Spleen (tissue), 11 donors: ENCODE measurements at regions not wholly inside any gene's neighbourhood (a gene's known extent, or its start where the extent isn't known, plus 50 kb on each side); places are given as distances from the start of the nearest gene placed in this dataset.

Experiments
- DNase-seq: peaks from one replicate; pipeline ENCODE4 v3.0.0-alpha.2; 2020
- H3K27ac ChIP-seq, 8 donors: fragments of 200-600 bp; sonication (generic) in 7 of 8; 1 replicate in 4 of 8; 2 replicates in 4 of 8; pipeline versions ENCODE4 v1.5.0 to v1.8.0; 2016 to 2021; ENCODE audit warnings: inconsistent platforms in 4 of 8, mild to moderate bottlenecking in 4 of 8, moderate library complexity in 1 of 8
- H3K27me3 ChIP-seq, 7 donors: fragments of 200-600 bp; sonication (generic) in 6 of 7; replicated peaks in 1 of 7; 1 replicate in 4 of 7; 2 replicates in 3 of 7; pipeline versions ENCODE4 v1.5.0 to v1.8.0; 2016 to 2021; ENCODE audit warnings: inconsistent platforms in 3 of 7, mild to moderate bottlenecking in 1 of 7
- H3K36me3 ChIP-seq, 6 donors: fragments of 200-600 bp; sonication (generic) in 5 of 6; 1 replicate in 4 of 6; 2 replicates in 2 of 6; pipeline versions ENCODE4 v1.5.0 to v1.8.0; 2016 to 2021; ENCODE audit warnings: inconsistent platforms in 2 of 6
- H3K4me1 ChIP-seq, 6 donors: fragments of 200-600 bp; sonication (generic) in 5 of 6; 1 replicate in 3 of 6; 2 replicates in 3 of 6; pipeline versions ENCODE4 v1.5.0 to v1.8.0; 2016 to 2021; ENCODE audit warnings: inconsistent platforms in 3 of 6
- H3K4me3 ChIP-seq, 8 donors: fragments of 200-600 bp; sonication (generic) in 7 of 8; 1 replicate in 4 of 8; 2 replicates in 4 of 8; pipeline versions ENCODE4 v1.5.0 to v1.8.0; 2016 to 2021; ENCODE audit warnings: inconsistent platforms in 4 of 8, mild to moderate bottlenecking in 4 of 8, moderate library complexity in 2 of 8
- H3K9me3 ChIP-seq, 8 donors: fragments of 200-600 bp; sonication (generic) in 7 of 8; 1 replicate in 4 of 8; 2 replicates in 4 of 8; pipeline versions ENCODE4 v1.5.0 to v1.8.0; 2016 to 2021; ENCODE audit warnings: inconsistent platforms in 4 of 8
- POLR2A ChIP-seq, 3 donors: fragments of 450-650 bp; IDR thresholded peaks; one replicate each; pipeline ENCODE4 v1.5.1; 2017; ENCODE audit warnings: antibody characterized with exemption in 3 of 3, mild to moderate bottlenecking in 1 of 3
- POLR2AphosphoS5 ChIP-seq, 3 donors: sonication (generic); formaldehyde crosslinking; IDR thresholded peaks; one replicate each; pipeline ENCODE4 v1.5.1; 2017; ENCODE audit warnings: antibody characterized with exemption in 3 of 3
- WGBS, 5 donors: extraction: QIAGEN DNeasy Blood & Tissue Kit in 3 of 5; methylation state at CpG; one replicate each; pipeline versions ENCODE4 v1.1.5 to v1.1.7; 2013 to 2018; 5-methylcytosine and 5-hydroxymethylcytosine counted together
- intact Hi-C: fragments of 100-400 bp; cut with DNase I; formaldehyde crosslinking; loops from one replicate; pipeline ENCODE4 v1.15.0; 2023; ENCODE audit warnings: low total_unique reads
- TF ChIP-seq, protein P1 (sequence below), 11 experiments: fragments of 200-600 bp in 7 of 11; fragments of 450-650 bp in 4 of 11; sonication (generic) in 4 of 11; IDR thresholded peaks in 8 of 11; conservative IDR thresholded peaks in 3 of 11; 1 replicate in 7 of 11; 2 replicates in 4 of 11; pipeline versions ENCODE4 v1.4.0 to v1.8.0; 2016 to 2021; ENCODE audit warnings: antibody characterized with exemption in 11 of 11, inconsistent platforms in 4 of 11, mild to moderate bottlenecking in 1 of 11
- donor health status: healthy with polysubstance abuse.
- donor health status: DM: no; HTN: no; CAD: no; lungs with moderate emphysema.
- donor health status: DM: no; HTN: no; CAD: no.
- donor health status: Bipolar disorder and iron deficiency.
- donor health status: healthy.
- donor health status: DM: no; HTN: no; CAD: no.
- donor health status: DM: yes; HTN: yes; CAD: no.

DNA sequence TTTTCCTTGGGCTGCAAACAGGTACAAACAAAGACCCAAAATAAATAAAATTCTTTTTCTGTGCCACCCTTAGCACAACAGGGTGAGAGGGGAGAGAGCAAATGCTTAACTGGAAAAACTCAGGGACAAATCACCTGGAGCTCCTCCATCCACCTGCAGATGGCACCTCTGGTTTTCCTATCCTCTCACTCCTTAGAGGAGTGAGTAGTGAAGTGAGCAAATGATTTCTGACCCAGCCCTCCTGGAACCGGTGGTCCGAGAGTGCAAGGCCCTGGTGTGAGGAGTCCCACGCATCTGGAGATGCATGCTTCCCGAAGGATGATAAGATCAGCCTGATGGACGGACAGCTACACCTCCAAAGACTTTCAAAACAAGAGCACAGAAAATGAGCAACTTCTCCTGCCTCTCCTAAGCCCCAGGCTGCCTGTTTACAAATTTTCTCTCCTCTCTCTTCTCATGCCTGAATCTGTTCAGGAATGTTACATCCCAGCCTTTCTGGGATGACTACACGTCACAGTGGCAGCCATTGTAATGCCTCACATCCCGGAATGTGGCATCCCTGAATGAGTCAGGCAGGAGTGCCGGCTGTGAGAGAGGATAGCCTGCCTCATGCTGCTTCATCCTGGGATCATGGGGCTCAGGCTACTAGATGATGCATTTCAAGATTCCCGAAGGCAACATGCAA lies 86.4 kb downstream of the ADRB2 start:
- intact Hi-C loops, result no loop called here
- 83 to 94% (median 90%) methylated on average over 9 of the region's 9 CpGs for WGBS, 5 donors
- no peaks in the 10 kb centered on the region for H3K9me3 ChIP-seq
- no peak overlapping the region for H3K27ac ChIP-seq
- no peak overlapping the region for H3K4me3 ChIP-seq
- H3K36me3 ChIP-seq, result no peaks in the 10 kb centered on the region
- peaks cover 0 to 57% (median 34%) of the 10 kb centered on the region in 6 donors for H3K4me1 ChIP-seq
- DNase-seq, result no peak
- H3K27me3 ChIP-seq, result no peaks in the 10 kb centered on the region
- TF ChIP-seq POLR2A (IDR thresholded peaks at IDR 0.05) (no peak), POLR2AphosphoS5 (IDR thresholded peaks at IDR 0.05) (no peak)
- TF ChIP-seq, protein P1, sequence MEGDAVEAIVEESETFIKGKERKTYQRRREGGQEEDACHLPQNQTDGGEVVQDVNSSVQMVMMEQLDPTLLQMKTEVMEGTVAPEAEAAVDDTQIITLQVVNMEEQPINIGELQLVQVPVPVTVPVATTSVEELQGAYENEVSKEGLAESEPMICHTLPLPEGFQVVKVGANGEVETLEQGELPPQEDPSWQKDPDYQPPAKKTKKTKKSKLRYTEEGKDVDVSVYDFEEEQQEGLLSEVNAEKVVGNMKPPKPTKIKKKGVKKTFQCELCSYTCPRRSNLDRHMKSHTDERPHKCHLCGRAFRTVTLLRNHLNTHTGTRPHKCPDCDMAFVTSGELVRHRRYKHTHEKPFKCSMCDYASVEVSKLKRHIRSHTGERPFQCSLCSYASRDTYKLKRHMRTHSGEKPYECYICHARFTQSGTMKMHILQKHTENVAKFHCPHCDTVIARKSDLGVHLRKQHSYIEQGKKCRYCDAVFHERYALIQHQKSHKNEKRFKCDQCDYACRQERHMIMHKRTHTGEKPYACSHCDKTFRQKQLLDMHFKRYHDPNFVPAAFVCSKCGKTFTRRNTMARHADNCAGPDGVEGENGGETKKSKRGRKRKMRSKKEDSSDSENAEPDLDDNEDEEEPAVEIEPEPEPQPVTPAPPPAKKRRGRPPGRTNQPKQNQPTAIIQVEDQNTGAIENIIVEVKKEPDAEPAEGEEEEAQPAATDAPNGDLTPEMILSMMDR (IDR thresholded peaks at IDR 0.05 in 8 of 11, conservative IDR thresholded peaks at IDR 0.05 in 3 of 11), result no peak

DNA sequence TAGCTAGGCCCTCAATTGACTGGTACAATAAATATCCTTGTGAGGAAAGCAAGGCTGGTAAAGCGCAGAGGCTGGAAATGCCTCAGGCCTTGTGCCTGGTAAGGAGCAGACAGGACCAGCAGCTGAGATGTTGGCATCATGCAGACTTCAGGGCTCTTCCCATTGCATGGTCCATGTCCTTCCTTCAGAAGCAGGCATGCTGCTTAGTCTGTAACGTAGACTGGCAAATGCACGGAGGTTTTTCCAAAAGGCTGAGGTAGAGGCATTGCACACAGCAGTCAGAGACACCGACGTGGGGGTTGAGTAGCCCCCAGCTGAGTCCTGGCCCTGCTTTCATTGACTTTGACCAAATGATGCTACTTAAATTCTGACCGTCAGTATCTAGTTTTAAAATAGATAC lies 87.1 kb downstream of the ADRB2 start:
- Histone ChIP-seq H3K4me3 (no peak overlapping the region), H3K4me1 (peaks cover 0 to 57% (median 34%) of the 10 kb centered on the region in 6 donors), H3K27ac (no peak overlapping the region), H3K27me3 (no peaks in the 10 kb centered on the region), H3K36me3 (no peaks in the 10 kb centered on the region), H3K9me3 (no peaks in the 10 kb centered on the region)
- 82 to 94% (median 87%) methylated on average over 6 of the region's 6 CpGs for WGBS, 5 donors
- TF ChIP-seq POLR2A (IDR thresholded peaks at IDR 0.05), result no peak
- TF ChIP-seq, protein P1 (IDR thresholded peaks at IDR 0.05 in 8 of 11, conservative IDR thresholded peaks at IDR 0.05 in 3 of 11), result no peak
- no peak for TF ChIP-seq POLR2AphosphoS5 (IDR thresholded peaks at IDR 0.05)
- no peak for DNase-seq
- intact Hi-C loops, result no loop called here

DNA sequence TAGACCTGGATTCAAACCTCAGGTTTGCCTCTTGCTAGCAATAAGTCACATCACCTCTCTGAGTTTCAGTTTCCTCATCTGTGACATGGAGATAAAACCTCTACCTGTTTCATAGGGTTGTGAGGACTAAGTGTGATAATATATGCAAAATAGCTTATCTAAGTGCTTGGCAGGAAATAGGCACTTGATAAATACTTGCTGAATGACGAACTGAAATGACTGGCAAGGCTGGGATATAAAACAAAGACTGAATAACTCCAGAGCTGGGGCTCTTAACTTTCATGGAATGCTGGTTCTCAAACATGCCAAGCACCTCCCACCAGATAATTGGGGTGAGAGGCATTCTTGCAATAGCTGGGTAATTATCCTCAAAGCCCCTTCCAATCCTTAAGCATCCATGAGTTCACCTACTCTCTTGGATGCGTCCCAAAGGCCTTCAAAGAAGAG lies 87.6 kb downstream of the ADRB2 start:
- H3K9me3 ChIP-seq, result no peaks in the 10 kb centered on the region
- no peak for DNase-seq
- H3K4me3 ChIP-seq, result no peak overlapping the region
- H3K36me3 ChIP-seq, result no peaks in the 10 kb centered on the region
- 51 to 70% (median 63%) methylated on average over 2 of the region's 2 CpGs for WGBS, 5 donors
- intact Hi-C loops, result no loop called here
- H3K27me3 ChIP-seq, result no peaks in the 10 kb centered on the region
- H3K4me1 ChIP-seq, result peaks cover 0 to 57% (median 33%) of the 10 kb centered on the region in 6 donors
- TF ChIP-seq POLR2A (IDR thresholded peaks at IDR 0.05), result no peak
- TF ChIP-seq, protein P1 (IDR thresholded peaks at IDR 0.05 in 8 of 11, conservative IDR thresholded peaks at IDR 0.05 in 3 of 11), result no peak
- no peak for TF ChIP-seq POLR2AphosphoS5 (IDR thresholded peaks at IDR 0.05)
- no peak overlapping the region for H3K27ac ChIP-seq

DNA sequence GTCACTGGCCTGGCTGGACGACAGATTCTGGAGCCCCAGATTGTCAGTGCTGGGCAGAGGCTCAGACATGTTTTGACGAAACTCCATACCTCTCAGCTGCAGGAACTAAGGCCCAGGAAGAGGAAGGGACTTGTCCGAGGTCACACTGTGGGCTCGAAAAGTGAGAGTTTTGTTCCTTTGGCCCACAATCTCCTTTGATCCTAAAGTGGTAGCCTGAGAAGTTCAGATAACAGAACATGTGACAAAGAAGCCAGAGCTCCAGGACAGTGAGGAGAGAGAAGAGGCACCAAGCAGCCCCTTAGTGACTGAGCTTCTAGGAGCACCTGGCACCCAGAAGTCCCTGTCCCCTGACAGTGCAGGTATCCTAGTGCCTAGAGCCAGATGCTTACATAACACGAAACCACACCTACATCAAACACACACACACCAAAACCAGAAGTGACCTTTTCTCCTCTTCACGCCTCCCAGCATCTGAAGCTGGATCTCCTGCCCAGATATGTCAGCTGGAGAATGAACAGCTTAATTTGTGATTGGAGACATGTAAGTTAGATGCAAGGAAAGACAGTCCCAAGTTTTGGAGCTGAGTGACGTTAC lies 88.9 kb downstream of the ADRB2 start:
- H3K4me3 ChIP-seq, result no peak overlapping the region
- intact Hi-C loops, result no loop called here
- no peaks in the 10 kb centered on the region for H3K36me3 ChIP-seq
- H3K9me3 ChIP-seq, result no peaks in the 10 kb centered on the region
- DNase-seq, result no peak
- TF ChIP-seq POLR2AphosphoS5 (IDR thresholded peaks at IDR 0.05) (no peak), POLR2A (IDR thresholded peaks at IDR 0.05) (no peak)
- TF ChIP-seq, protein P1 (IDR thresholded peaks at IDR 0.05 in 8 of 11, conservative IDR thresholded peaks at IDR 0.05 in 3 of 11), result no peak
- peaks cover 0 to 45% (median 27%) of the 10 kb centered on the region in 6 donors for H3K4me1 ChIP-seq
- 57 to 74% (median 63%) methylated on average over 7 of the region's 7 CpGs for WGBS, 5 donors
- no peak overlapping the region for H3K27ac ChIP-seq
- peaks cover 0 to under 1% (median 0%) of the 10 kb centered on the region in 7 donors for H3K27me3 ChIP-seq
